ENCODE measurements at regions not wholly inside any gene's neighbourhood (a gene's known extent, or its start where the extent isn't known, plus 50 kb on each side); places are given as distances from the start of the nearest gene placed in this dataset.
"Not testable (repeated sequence)": the region's sequence is repeated elsewhere in the genome, so short reads cannot be mapped to it uniquely, and the experiment has no call there.

GRCh38 chr11:123321636-123322035 is 108.4 kb upstream of the GRAMD1B start:
- Histone ChIP-seq H3F3A (ENCODE audit: insufficient read depth, low read length, poor library complexity, severe bottlenecking) (no peaks in the 10 kb centered on the region), H3K9me3 (ENCODE audit: low read length) (no peaks in the 10 kb centered on the region), H3K36me3 (ENCODE audit: insufficient read depth, low read length) (no peaks in the 10 kb centered on the region), H3K79me2 (replicated peaks; ENCODE audit: insufficient read depth, low read length) (no peaks in the 10 kb centered on the region), H3K9ac (ENCODE audit: low read length) (no peak overlapping the region), H4K20me1 (ENCODE audit: insufficient read depth) (no peaks in the 10 kb centered on the region), H3K4me3 (ENCODE audit: low read length) (no peak overlapping the region), H3K9me2 (ENCODE audit: insufficient read depth, low read length) (no peaks in the 10 kb centered on the region), H3K27ac (ENCODE audit: low read length) (no peak overlapping the region), H2AFZ (ENCODE audit: low read depth, low read length) (no peak overlapping the region), H3K4me2 (ENCODE audit: low read length) (no peak overlapping the region), H3K27me3 (ENCODE audit: insufficient read depth, low read depth, low read length) (no peaks in the 10 kb centered on the region)
- TF ChIP-seq EP300 (conservative IDR thresholded peaks at IDR 0.05; ENCODE audit: poor library complexity, severe bottlenecking) (no peak), CTCF (IDR thresholded peaks at IDR 0.05; ENCODE audit: poor library complexity, severe bottlenecking) (no peak), POLR2AphosphoS5 (IDR thresholded peaks at IDR 0.05) (no peak), SMC3 (conservative IDR thresholded peaks at IDR 0.05; ENCODE audit: poor library complexity) (no peak), MXI1 (conservative IDR thresholded peaks at IDR 0.05; ENCODE audit: poor library complexity, severe bottlenecking) (no peak), RAD21 (conservative IDR thresholded peaks at IDR 0.05) (no peak), TAF1 (IDR thresholded peaks at IDR 0.05; ENCODE audit: low read depth) (no peak), REST (IDR thresholded peaks at IDR 0.05; ENCODE audit: borderline replicate concordance) (no peak), EZH2 (IDR thresholded peaks at IDR 0.05; ENCODE audit: borderline replicate concordance, insufficient read depth, low read length, poor library complexity, severe bottlenecking) (no peak)

- no peak overlapping the region for H3K27ac ChIP-seq (ENCODE audit: low read length)
- H3K36me3 ChIP-seq (ENCODE audit: insufficient read depth, low read length): no peaks in the 10 kb centered on the region
- H4K20me1 ChIP-seq (ENCODE audit: insufficient read depth): no peaks in the 10 kb centered on the region
- no peaks in the 10 kb centered on the region for H3F3A ChIP-seq (ENCODE audit: insufficient read depth, low read length, poor library complexity, severe bottlenecking)
- no peak overlapping the region for H2AFZ ChIP-seq (ENCODE audit: low read depth, low read length)
- no peaks in the 10 kb centered on the region for H3K9me3 ChIP-seq (ENCODE audit: low read length)
- no peak overlapping the region for H3K4me3 ChIP-seq (ENCODE audit: low read length)
- H3K79me2 ChIP-seq (replicated peaks; ENCODE audit: insufficient read depth, low read length): no peaks in the 10 kb centered on the region
- H3K27me3 ChIP-seq (ENCODE audit: insufficient read depth, low read depth, low read length): no peaks in the 10 kb centered on the region
- H3K9ac ChIP-seq (ENCODE audit: low read length): no peak overlapping the region
- no peaks in the 10 kb centered on the region for H3K9me2 ChIP-seq (ENCODE audit: insufficient read depth, low read length)
- no peak overlapping the region for H3K4me2 ChIP-seq (ENCODE audit: low read length)
- TF ChIP-seq EZH2 (IDR thresholded peaks at IDR 0.05; ENCODE audit: borderline replicate concordance, insufficient read depth, low read length, poor library complexity, severe bottlenecking) (no peak), EP300 (conservative IDR thresholded peaks at IDR 0.05; ENCODE audit: poor library complexity, severe bottlenecking) (no peak), MXI1 (conservative IDR thresholded peaks at IDR 0.05; ENCODE audit: poor library complexity, severe bottlenecking) (no peak), REST (IDR thresholded peaks at IDR 0.05; ENCODE audit: borderline replicate concordance) (no peak), SMC3 (conservative IDR thresholded peaks at IDR 0.05; ENCODE audit: poor library complexity) (no peak), CTCF (IDR thresholded peaks at IDR 0.05; ENCODE audit: poor library complexity, severe bottlenecking) (no peak), POLR2AphosphoS5 (IDR thresholded peaks at IDR 0.05) (no peak), TAF1 (IDR thresholded peaks at IDR 0.05; ENCODE audit: low read depth) (no peak), RAD21 (conservative IDR thresholded peaks at IDR 0.05) (no peak)
These were observed 111.4 kb upstream of the GRAMD1B start for GRCh38 chr11:123318623-123319022.

GRCh38 chr11:123318132-123318531 is 111.9 kb upstream of the GRAMD1B start:
- H3K9ac ChIP-seq (ENCODE audit: low read length); H3K4me3 ChIP-seq (ENCODE audit: low read length); H4K20me1 ChIP-seq (ENCODE audit: insufficient read depth); H3K9me3 ChIP-seq (ENCODE audit: low read length); H3K36me3 ChIP-seq (ENCODE audit: insufficient read depth, low read length); H3K79me2 ChIP-seq (replicated peaks; ENCODE audit: insufficient read depth, low read length); H2AFZ ChIP-seq (ENCODE audit: low read depth, low read length); H3F3A ChIP-seq (ENCODE audit: insufficient read depth, low read length, poor library complexity, severe bottlenecking); H3K4me2 ChIP-seq (ENCODE audit: low read length); H3K27me3 ChIP-seq (ENCODE audit: insufficient read depth, low read depth, low read length); H3K9me2 ChIP-seq (ENCODE audit: insufficient read depth, low read length); H3K27ac ChIP-seq (ENCODE audit: low read length): not testable (repeated sequence)
